Liver (tissue), 3 donors: ENCODE measurements at regions not wholly inside any gene's neighbourhood (a gene's known extent, or its start where the extent isn't known, plus 50 kb on each side); places are given as distances from the start of the nearest gene placed in this dataset.

Experiments used
- ATF3 ChIP-seq: IDR thresholded peaks from 2 replicates; pipeline ENCODE4 v1.6.1; 2016; ENCODE audit warnings: antibody characterized with exemption
- CTCF ChIP-seq: fragments of 150-350 bp; IDR thresholded peaks from 2 replicates; pipeline ENCODE4 v1.5.1; 2017; ENCODE audit warnings: improper control_type of control experiment, low read depth, low read length; ENCODE audit not compliant: missing input control
- EGR1 ChIP-seq, 2 donors: IDR thresholded peaks; 2 replicates each; pipeline ENCODE4 v1.6.1; 2016 to 2018; ENCODE audit warnings: antibody characterized with exemption in 2 of 2, low read depth in 2 of 2
- GABPA ChIP-seq, 2 donors: IDR thresholded peaks in 1 of 2; conservative IDR thresholded peaks in 1 of 2; 2 replicates each; pipeline ENCODE4 v1.6.1; 2016; ENCODE audit warnings: antibody characterized with exemption in 2 of 2, mild to moderate bottlenecking in 1 of 2, moderate library complexity in 1 of 2
- JUND ChIP-seq, 2 donors: IDR thresholded peaks; 2 replicates each; pipeline ENCODE4 v1.6.1; 2016; ENCODE audit warnings: antibody characterized with exemption in 2 of 2
- REST ChIP-seq: IDR thresholded peaks from 2 replicates; pipeline ENCODE4 v1.6.1; 2016; ENCODE audit warnings: antibody characterized with exemption, mild to moderate bottlenecking
- RXRA ChIP-seq, 2 donors: IDR thresholded peaks; 2 replicates each; pipeline ENCODE4 v1.6.1; 2017 to 2018; ENCODE audit warnings: antibody characterized with exemption in 2 of 2, mild to moderate bottlenecking in 1 of 2
- SP1 ChIP-seq: IDR thresholded peaks from 2 replicates; pipeline ENCODE4 v1.6.1; 2018; ENCODE audit warnings: antibody characterized with exemption, mild to moderate bottlenecking
- TAF1 ChIP-seq: conservative IDR thresholded peaks from 2 replicates; pipeline ENCODE4 v1.6.1; 2016; ENCODE audit warnings: antibody characterized with exemption, mild to moderate bottlenecking
- YY1 ChIP-seq: IDR thresholded peaks from 2 replicates; pipeline ENCODE4 v1.6.1; 2016; ENCODE audit warnings: antibody characterized with exemption, mild to moderate bottlenecking
- ZBTB33 ChIP-seq: IDR thresholded peaks from 2 replicates; pipeline ENCODE4 v1.6.1; 2016; ENCODE audit warnings: antibody characterized with exemption
- donor health status: healthy.
- donor health status: healthy.

GRCh38 chr11:33567004-33567403 lies 133.6 kb downstream of the C11orf91 start:
- no peak for TF ChIP-seq CTCF
- no peak for TF ChIP-seq JUND (IDR thresholded peaks at IDR 0.05)
- TF ChIP-seq GABPA (IDR thresholded peaks at IDR 0.05 in 1 of 2, conservative IDR thresholded peaks at IDR 0.05 in 1 of 2), result no peak
- TF ChIP-seq ZBTB33, result no peak
- TF ChIP-seq YY1, result no peak
- no peak for TF ChIP-seq SP1
- no peak for TF ChIP-seq EGR1 (IDR thresholded peaks at IDR 0.05; ENCODE audit: low read depth in 2 of 2)
- TF ChIP-seq ATF3, result no peak
- TF ChIP-seq TAF1, result no peak
- no peak for TF ChIP-seq RXRA (IDR thresholded peaks at IDR 0.05)
- no peak for TF ChIP-seq REST
